ENCODE measurements at regions not wholly inside any gene's neighbourhood (a gene's known extent, or its start where the extent isn't known, plus 50 kb on each side); places are given as distances from the start of the nearest gene placed in this dataset.
"Not testable (repeated sequence)": the region's sequence is repeated elsewhere in the genome, so short reads cannot be mapped to it uniquely, and the experiment has no call there.

- DNase-seq = no peak
- intact Hi-C loops (cut with micrococcal nuclease) = loop anchor here (5.0 kb wide), 1 partner anchor 48 kb away; no protein-coding TSS in a partner anchor
- no peak for ATAC-seq
- POLR2A ChIA-PET = no interaction called here
- Mint-ChIP-seq H3K9me3 (peaks cover 6% of the 10 kb centered on the region), H3K27ac (no peak overlapping the region), H3K36me3 (ENCODE audit: low read depth) (no peaks in the 10 kb centered on the region), H3K4me3 (no peak overlapping the region), H3K4me1 (ENCODE audit: low read depth) (peaks cover 18% of the 10 kb centered on the region), H3K27me3 (no peaks in the 10 kb centered on the region)
- CTCF ChIA-PET = interaction anchor here (1.3 kb wide), 1 partner anchor 48 kb away, joined by 3 read pairs; no protein-coding TSS in a partner anchor
- no peak for TF ChIP-seq CTCF (IDR thresholded peaks at IDR 0.05)
Measured at GRCh38 chr7:121498816-121499215, 102.7 kb upstream of the FAM3C start.

DNA sequence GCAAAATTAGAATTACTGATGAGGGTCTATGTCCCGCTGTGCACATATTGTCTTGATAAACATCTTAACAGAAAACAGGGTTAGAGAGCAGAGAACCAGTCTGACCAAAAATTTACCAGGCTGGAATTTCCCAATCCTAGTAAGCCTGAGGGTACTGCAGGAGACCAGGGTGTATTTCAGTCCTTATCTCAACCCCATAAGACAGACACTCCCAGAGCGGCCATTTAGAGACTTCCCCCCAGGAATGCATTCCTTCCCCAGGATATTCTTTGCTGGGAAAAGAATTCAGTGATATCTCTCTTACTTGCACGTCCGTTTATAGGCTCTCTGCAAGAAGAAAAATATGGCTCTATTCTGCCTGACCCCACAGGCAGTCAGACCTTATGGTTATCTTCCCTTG is 101.4 kb upstream of the FAM3C start:
- POLR2A ChIA-PET; H3K27ac Mint-ChIP-seq; ATAC-seq; DNase-seq; H3K36me3 Mint-ChIP-seq (ENCODE audit: low read depth); H3K9me3 Mint-ChIP-seq; H3K27me3 Mint-ChIP-seq; H3K4me3 Mint-ChIP-seq: not testable (repeated sequence)
- H3K4me1 Mint-ChIP-seq (ENCODE audit: low read depth) = peaks cover 18% of the 10 kb centered on the region
- intact Hi-C loops (cut with micrococcal nuclease) = loop anchor here (5.0 kb wide), 1 partner anchor 50 kb away; no protein-coding TSS in a partner anchor
- CTCF ChIA-PET = interaction anchor here (1.2 kb wide), 1 partner anchor 125 kb away, joined by 3 read pairs; no protein-coding TSS in a partner anchor

DNA sequence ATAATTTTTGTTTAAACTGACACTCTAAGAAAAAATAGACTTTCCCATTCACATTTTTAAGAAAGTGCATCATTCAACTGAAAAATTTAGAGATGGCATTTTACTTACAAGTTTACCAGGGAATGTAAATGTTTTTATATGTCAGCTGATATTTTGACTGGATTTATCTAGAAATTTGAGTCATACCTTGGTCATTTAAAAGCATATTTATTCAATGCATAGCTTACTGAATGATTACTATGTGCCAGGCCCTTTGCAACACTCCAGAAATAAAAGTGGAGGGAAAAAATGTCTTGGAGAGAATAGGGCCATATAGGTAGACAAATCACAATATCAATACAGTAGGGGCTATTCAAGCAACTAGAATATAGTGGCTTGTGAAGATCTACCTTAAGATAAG is 98.4 kb upstream of the FAM3C start:
- CTCF ChIA-PET = interaction anchor here (1.2 to 1.4 kb wide), 4 partner anchors 13 to 53 kb away, joined by 3 to 4 read pairs (median 3); no protein-coding TSS in a partner anchor
- Mint-ChIP-seq H3K4me3 (no peak overlapping the region), H3K27me3 (no peaks in the 10 kb centered on the region), H3K36me3 (ENCODE audit: low read depth) (no peaks in the 10 kb centered on the region), H3K9me3 (peaks cover 6% of the 10 kb centered on the region), H3K4me1 (ENCODE audit: low read depth) (peaks cover 7% of the 10 kb centered on the region), H3K27ac (no peak overlapping the region)
- intact Hi-C loops (cut with micrococcal nuclease) = no loop called here
- TF ChIP-seq CTCF (IDR thresholded peaks at IDR 0.05) = no peak
- POLR2A ChIA-PET = no interaction called here
- ATAC-seq (no peak), DNase-seq (no peak)

- ChIA-PET POLR2A (no interaction called here), CTCF (interaction anchor here (1.4 kb wide), 2 partner anchors 12 to 52 kb away, joined by 3 to 4 read pairs; no protein-coding TSS in a partner anchor)
- no peak overlapping the region for H3K4me3 Mint-ChIP-seq
- H3K27me3 Mint-ChIP-seq = no peaks in the 10 kb centered on the region
- H3K27ac Mint-ChIP-seq = no peak overlapping the region
- intact Hi-C loops (cut with micrococcal nuclease) = no loop called here
- DNase-seq (no peak), ATAC-seq (no peak)
- peaks cover 2% of the 10 kb centered on the region for H3K4me1 Mint-ChIP-seq (ENCODE audit: low read depth)
- peaks cover 6% of the 10 kb centered on the region for H3K9me3 Mint-ChIP-seq
- no peak for TF ChIP-seq CTCF (IDR thresholded peaks at IDR 0.05)
- no peaks in the 10 kb centered on the region for H3K36me3 Mint-ChIP-seq (ENCODE audit: low read depth)
Measured at GRCh38 chr7:121493553-121493952, 97.4 kb upstream of the FAM3C start.

DNA sequence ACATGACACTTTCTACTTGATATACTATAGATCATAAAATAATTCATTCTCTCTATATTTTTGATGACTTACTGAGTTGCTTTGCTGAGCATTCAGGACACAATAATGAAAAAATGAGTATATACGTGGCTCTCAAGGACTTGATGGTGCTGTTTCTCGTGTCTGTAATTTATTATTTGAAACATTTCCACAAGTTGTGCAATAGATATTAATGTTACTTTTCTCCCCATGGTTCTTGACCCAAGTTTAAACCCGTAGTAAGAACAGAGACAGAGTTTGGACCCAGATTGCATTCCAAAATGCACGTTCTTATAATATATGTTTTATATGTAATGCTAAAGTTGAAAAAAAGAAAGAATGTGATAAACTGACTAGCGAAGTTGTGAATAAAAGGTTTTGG is 94.2 kb upstream of the FAM3C start:
- H3K27ac Mint-ChIP-seq = no peak overlapping the region
- ChIA-PET POLR2A (no interaction called here), CTCF (interaction anchor here (1.2 kb wide), 1 partner anchor 10 kb away, joined by 3 read pairs; no protein-coding TSS in a partner anchor)
- ATAC-seq = no peak
- H3K9me3 Mint-ChIP-seq = no peaks in the 10 kb centered on the region
- H3K27me3 Mint-ChIP-seq = peaks cover 2% of the 10 kb centered on the region
- H3K4me1 Mint-ChIP-seq (ENCODE audit: low read depth) = peaks cover 5% of the 10 kb centered on the region
- no peak for DNase-seq
- no peak overlapping the region for H3K4me3 Mint-ChIP-seq
- H3K36me3 Mint-ChIP-seq (ENCODE audit: low read depth) = no peaks in the 10 kb centered on the region
- intact Hi-C loops (cut with micrococcal nuclease) = no loop called here
- no peak for TF ChIP-seq CTCF (IDR thresholded peaks at IDR 0.05)
